Fibroblast of lung (primary cell): ENCODE measurements at regions not wholly inside any gene's neighbourhood (a gene's known extent, or its start where the extent isn't known, plus 50 kb on each side); places are given as distances from the start of the nearest gene placed in this dataset.

Source experiments
- DNase-seq, 2 donors: peaks; one replicate each; pipeline versions ENCODE4 v3.0.0 to v3.0.0-alpha.2; 2010; ENCODE audit warnings: low read depth in 2 of 2
- H2AFZ ChIP-seq: 2 replicates; pipeline ENCODE4 v1.5.1; 2012; ENCODE audit warnings: low read length, control low read depth, inconsistent platforms
- H3K27ac ChIP-seq: 2 replicates; pipeline ENCODE4 v1.5.1; 2011; ENCODE audit warnings: low read length, control low read depth; ENCODE audit not compliant: insufficient read depth
- H3K27me3 ChIP-seq: 2 replicates; pipeline ENCODE4 v1.5.1; 2011; ENCODE audit warnings: mild to moderate bottlenecking, low read length; ENCODE audit not compliant: control insufficient read depth, insufficient read depth
- H3K36me3 ChIP-seq: 2 replicates; pipeline ENCODE4 v1.5.1; 2011; ENCODE audit warnings: low read length; ENCODE audit not compliant: control insufficient read depth, insufficient read depth
- H3K4me1 ChIP-seq: 2 replicates; pipeline ENCODE4 v1.5.1; 2011; ENCODE audit warnings: low read length; ENCODE audit not compliant: control insufficient read depth, insufficient read depth; ENCODE audit errors: extremely low read depth
- H3K4me2 ChIP-seq: 2 replicates; pipeline ENCODE4 v1.5.1; 2011; ENCODE audit warnings: low read length, control low read depth; ENCODE audit not compliant: insufficient read depth; ENCODE audit errors: extremely low read depth
- H3K4me3 ChIP-seq, 4 experiments: fragments of 200-600 bp in 1 of 4; sonication (generic) in 1 of 4; replicated peaks in 1 of 4; 2 replicates each; pipeline ENCODE4 v1.5.1; 2011 to 2016; ENCODE audit warnings: low read length in 4 of 4, low read depth in 3 of 4, mild to moderate bottlenecking in 3 of 4, control low read depth in 2 of 4, inconsistent platforms in 1 of 4, mixed read lengths in 1 of 4; ENCODE audit not compliant: insufficient read depth in 1 of 4; ENCODE audit errors: control extremely low read depth in 1 of 4
- H3K79me2 ChIP-seq: 2 replicates; pipeline ENCODE4 v1.5.1; 2012; ENCODE audit warnings: mild to moderate bottlenecking, low read length, inconsistent platforms; ENCODE audit not compliant: control insufficient read depth, insufficient read depth
- H3K9ac ChIP-seq: 2 replicates; pipeline ENCODE4 v1.5.1; 2011; ENCODE audit warnings: mild to moderate bottlenecking, low read length, control low read depth; ENCODE audit not compliant: insufficient read depth
- H3K9me3 ChIP-seq: 2 replicates; pipeline ENCODE4 v1.5.1; 2012; ENCODE audit warnings: low read depth, low read length; ENCODE audit not compliant: control insufficient read depth, insufficient read depth
- H4K20me1 ChIP-seq: 2 replicates; pipeline ENCODE4 v1.5.1; 2011; ENCODE audit warnings: low read length; ENCODE audit not compliant: control insufficient read depth, insufficient read depth; ENCODE audit errors: extremely low read depth
- EZH2 ChIP-seq: IDR thresholded peaks from 2 replicates; pipeline ENCODE4 v1.5.1; 2012; ENCODE audit warnings: low read length, control low read depth, mild to moderate bottlenecking; ENCODE audit errors: missing control alignments
- TF ChIP-seq, protein P1 (sequence below), 2 donors: IDR thresholded peaks in 1 of 2; conservative IDR thresholded peaks in 1 of 2; 1 replicate in 1 of 2; 2 replicates in 1 of 2; pipeline ENCODE4 v1.5.1; 2011 to 2012; ENCODE audit warnings: low read length in 2 of 2, control low read depth in 1 of 2, inconsistent platforms in 1 of 2, low read depth in 1 of 2, mild to moderate bottlenecking in 1 of 2

GRCh38 chr3:5579946-5580345, 392.4 kb downstream of the EDEM1 start:
- Histone ChIP-seq H3K36me3 (no peaks in the 10 kb centered on the region), H4K20me1 (no peaks in the 10 kb centered on the region), H3K4me3 (no peak overlapping the region), H3K4me2 (no peak overlapping the region), H3K27ac (no peak overlapping the region), H3K27me3 (no peaks in the 10 kb centered on the region), H2AFZ (no peak overlapping the region), H3K4me1 (no peaks in the 10 kb centered on the region), H3K9ac (no peak overlapping the region), H3K79me2 (no peaks in the 10 kb centered on the region), H3K9me3 (no peaks in the 10 kb centered on the region)
- TF ChIP-seq, protein P1, sequence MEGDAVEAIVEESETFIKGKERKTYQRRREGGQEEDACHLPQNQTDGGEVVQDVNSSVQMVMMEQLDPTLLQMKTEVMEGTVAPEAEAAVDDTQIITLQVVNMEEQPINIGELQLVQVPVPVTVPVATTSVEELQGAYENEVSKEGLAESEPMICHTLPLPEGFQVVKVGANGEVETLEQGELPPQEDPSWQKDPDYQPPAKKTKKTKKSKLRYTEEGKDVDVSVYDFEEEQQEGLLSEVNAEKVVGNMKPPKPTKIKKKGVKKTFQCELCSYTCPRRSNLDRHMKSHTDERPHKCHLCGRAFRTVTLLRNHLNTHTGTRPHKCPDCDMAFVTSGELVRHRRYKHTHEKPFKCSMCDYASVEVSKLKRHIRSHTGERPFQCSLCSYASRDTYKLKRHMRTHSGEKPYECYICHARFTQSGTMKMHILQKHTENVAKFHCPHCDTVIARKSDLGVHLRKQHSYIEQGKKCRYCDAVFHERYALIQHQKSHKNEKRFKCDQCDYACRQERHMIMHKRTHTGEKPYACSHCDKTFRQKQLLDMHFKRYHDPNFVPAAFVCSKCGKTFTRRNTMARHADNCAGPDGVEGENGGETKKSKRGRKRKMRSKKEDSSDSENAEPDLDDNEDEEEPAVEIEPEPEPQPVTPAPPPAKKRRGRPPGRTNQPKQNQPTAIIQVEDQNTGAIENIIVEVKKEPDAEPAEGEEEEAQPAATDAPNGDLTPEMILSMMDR (conservative IDR thresholded peaks at IDR 0.05 in 1 of 2, IDR thresholded peaks at IDR 0.05 in 1 of 2; ENCODE audit: low read depth in 1 of 2, low read length in 2 of 2): no peak
- no peak for TF ChIP-seq EZH2
- DNase-seq: no peak

- no peak overlapping the region for H3K4me3 ChIP-seq
- H3K9me3 ChIP-seq: no peaks in the 10 kb centered on the region
- no peaks in the 10 kb centered on the region for H3K79me2 ChIP-seq
- H3K4me1 ChIP-seq: no peaks in the 10 kb centered on the region
- H4K20me1 ChIP-seq: no peaks in the 10 kb centered on the region
- DNase-seq: no peak
- H2AFZ ChIP-seq: no peak overlapping the region
- H3K36me3 ChIP-seq: no peaks in the 10 kb centered on the region
- no peak overlapping the region for H3K27ac ChIP-seq
- TF ChIP-seq, protein P1 (conservative IDR thresholded peaks at IDR 0.05 in 1 of 2, IDR thresholded peaks at IDR 0.05 in 1 of 2; ENCODE audit: low read depth in 1 of 2, low read length in 2 of 2): no peak
- no peak for TF ChIP-seq EZH2
- no peak overlapping the region for H3K4me2 ChIP-seq
- no peak overlapping the region for H3K9ac ChIP-seq
- H3K27me3 ChIP-seq: no peaks in the 10 kb centered on the region
Measured at GRCh38 chr3:5580826-5581225, 393.3 kb downstream of the EDEM1 start.

- no peaks in the 10 kb centered on the region for H3K9me3 ChIP-seq
- H4K20me1 ChIP-seq: no peaks in the 10 kb centered on the region
- H3K4me3 ChIP-seq: no peak overlapping the region
- no peak overlapping the region for H3K9ac ChIP-seq
- no peak for TF ChIP-seq EZH2
- TF ChIP-seq, protein P1 (conservative IDR thresholded peaks at IDR 0.05 in 1 of 2, IDR thresholded peaks at IDR 0.05 in 1 of 2; ENCODE audit: low read depth in 1 of 2, low read length in 2 of 2): no peak
- DNase-seq: no peak
- H3K79me2 ChIP-seq: no peaks in the 10 kb centered on the region
- H2AFZ ChIP-seq: no peak overlapping the region
- no peaks in the 10 kb centered on the region for H3K27me3 ChIP-seq
- H3K36me3 ChIP-seq: no peaks in the 10 kb centered on the region
- H3K4me1 ChIP-seq: no peaks in the 10 kb centered on the region
- H3K4me2 ChIP-seq: no peak overlapping the region
- no peak overlapping the region for H3K27ac ChIP-seq
Measured at GRCh38 chr3:5581743-5582142, 394.2 kb downstream of the EDEM1 start.
